Mesothelial cell of epicardium (in vitro differentiated cells): ENCODE measurements at regions not wholly inside any gene's neighbourhood (a gene's known extent, or its start where the extent isn't known, plus 50 kb on each side); places are given as distances from the start of the nearest gene placed in this dataset.
"Not testable (repeated sequence)": the region's sequence is repeated elsewhere in the genome, so short reads cannot be mapped to it uniquely, and the experiment has no call there.

Experiments used
- DNase-seq, 2 experiments: peaks; one replicate each; pipeline ENCODE4 v3.0.0; 2021; ENCODE audit warnings: low spot score in 2 of 2; ENCODE audit not compliant: unreplicated experiment in 2 of 2
- H3K27ac Mint-ChIP-seq: 2 replicates; pipeline ENCODE4 v1.8.0; 2021; ENCODE audit warnings: mixed read lengths
- H3K27me3 Mint-ChIP-seq: 2 replicates; pipeline ENCODE4 v1.8.0; 2021; ENCODE audit warnings: low read depth, mixed read lengths
- H3K36me3 Mint-ChIP-seq: 2 replicates; pipeline ENCODE4 v1.8.0; 2021; ENCODE audit warnings: mixed read lengths
- H3K4me1 Mint-ChIP-seq: 2 replicates; pipeline ENCODE4 v1.8.0; 2021; ENCODE audit warnings: mixed read lengths
- H3K4me3 Mint-ChIP-seq: 2 replicates; pipeline ENCODE4 v1.8.0; 2021; ENCODE audit warnings: mild to moderate bottlenecking, moderate library complexity, mixed read lengths
- H3K9me3 Mint-ChIP-seq: 2 replicates; pipeline ENCODE4 v1.8.0; 2021; ENCODE audit warnings: mixed read lengths
- CTCF ChIP-seq: fragments of 200-600 bp; sonication (generic); IDR thresholded peaks from one replicate; pipeline ENCODE4 v1.5.0; 2021; ENCODE audit warnings: antibody characterized with exemption; ENCODE audit not compliant: unreplicated experiment

GRCh38 chr3:63738577-63738976 lies 80.5 kb upstream of the C3orf49 start:
- not testable (repeated sequence) for DNase-seq, H3K36me3 Mint-ChIP-seq, H3K4me3 Mint-ChIP-seq, H3K27ac Mint-ChIP-seq, H3K9me3 Mint-ChIP-seq, H3K4me1 Mint-ChIP-seq
- H3K27me3 Mint-ChIP-seq = peaks cover 12% of the 10 kb centered on the region

- Mint-ChIP-seq H3K4me3 (no peak overlapping the region), H3K9me3 (no peaks in the 10 kb centered on the region), H3K36me3 (no peaks in the 10 kb centered on the region), H3K4me1 (no peaks in the 10 kb centered on the region), H3K27ac (no peak overlapping the region), H3K27me3 (peaks cover 15% of the 10 kb centered on the region)
- DNase-seq = no peak
- TF ChIP-seq CTCF = no peak
These were observed 79.6 kb upstream of the C3orf49 start for GRCh38 chr3:63739474-63739873.

- TF ChIP-seq CTCF = no peak
- Mint-ChIP-seq H3K36me3 (no peaks in the 10 kb centered on the region), H3K27me3 (peaks cover 16% of the 10 kb centered on the region), H3K4me1 (no peaks in the 10 kb centered on the region), H3K4me3 (no peak overlapping the region), H3K9me3 (no peaks in the 10 kb centered on the region), H3K27ac (no peak overlapping the region)
- DNase-seq = no peak
These were observed 79.0 kb upstream of the C3orf49 start for GRCh38 chr3:63740116-63740515.

GRCh38 chr3:63744693-63745092 lies 74.4 kb upstream of the C3orf49 start:
- not testable (repeated sequence) for H3K4me1 Mint-ChIP-seq, H3K4me3 Mint-ChIP-seq, H3K27ac Mint-ChIP-seq, H3K36me3 Mint-ChIP-seq, DNase-seq, H3K9me3 Mint-ChIP-seq
- peaks cover 28% of the 10 kb centered on the region for H3K27me3 Mint-ChIP-seq

- peaks cover 30% of the 10 kb centered on the region for H3K27me3 Mint-ChIP-seq
- H3K4me1 Mint-ChIP-seq = no peaks in the 10 kb centered on the region
- no peak for TF ChIP-seq CTCF
- H3K9me3 Mint-ChIP-seq = peaks cover 4% of the 10 kb centered on the region
- no peaks in the 10 kb centered on the region for H3K36me3 Mint-ChIP-seq
- DNase-seq = no peak
- no peak overlapping the region for H3K27ac Mint-ChIP-seq
- no peak overlapping the region for H3K4me3 Mint-ChIP-seq
These were observed 73.3 kb upstream of the C3orf49 start for GRCh38 chr3:63745757-63746156.

- no peak for TF ChIP-seq CTCF
- Mint-ChIP-seq H3K27ac (no peak overlapping the region), H3K27me3 (peaks cover 29% of the 10 kb centered on the region), H3K36me3 (no peaks in the 10 kb centered on the region), H3K4me3 (no peak overlapping the region), H3K9me3 (peaks cover 4% of the 10 kb centered on the region), H3K4me1 (no peaks in the 10 kb centered on the region)
- DNase-seq = no peak
These were observed 72.9 kb upstream of the C3orf49 start for GRCh38 chr3:63746211-63746610.

- DNase-seq = no peak
- Mint-ChIP-seq H3K4me3 (no peak overlapping the region), H3K9me3 (peaks cover 4% of the 10 kb centered on the region), H3K36me3 (no peaks in the 10 kb centered on the region), H3K27me3 (peaks cover 18% of the 10 kb centered on the region), H3K27ac (no peak overlapping the region), H3K4me1 (no peaks in the 10 kb centered on the region)
- TF ChIP-seq CTCF = no peak
These were observed 67.6 kb upstream of the C3orf49 start for GRCh38 chr3:63751459-63751858.
